Loucy (cell line): ENCODE measurements at regions not wholly inside any gene's neighbourhood (a gene's known extent, or its start where the extent isn't known, plus 50 kb on each side); places are given as distances from the start of the nearest gene placed in this dataset.

Experiments
- EZH2phosphoT487 ChIP-seq: fragments of 200-600 bp; IDR thresholded peaks from 2 replicates; pipeline ENCODE4 v1.6.1; 2018; ENCODE audit warnings: antibody characterized with exemption, mild to moderate bottlenecking, moderate library complexity, borderline replicate concordance
- TF ChIP-seq, protein P1 (sequence below): fragments of 200-600 bp; sonication (generic); conservative IDR thresholded peaks from 2 replicates; pipeline ENCODE4 v1.5.1; 2014; ENCODE audit warnings: mild to moderate bottlenecking, antibody characterized with exemption, low read length

GRCh38 chr4:79148369-79148768, 177.5 kb downstream of the NAA11 start:
- TF ChIP-seq, protein P1, sequence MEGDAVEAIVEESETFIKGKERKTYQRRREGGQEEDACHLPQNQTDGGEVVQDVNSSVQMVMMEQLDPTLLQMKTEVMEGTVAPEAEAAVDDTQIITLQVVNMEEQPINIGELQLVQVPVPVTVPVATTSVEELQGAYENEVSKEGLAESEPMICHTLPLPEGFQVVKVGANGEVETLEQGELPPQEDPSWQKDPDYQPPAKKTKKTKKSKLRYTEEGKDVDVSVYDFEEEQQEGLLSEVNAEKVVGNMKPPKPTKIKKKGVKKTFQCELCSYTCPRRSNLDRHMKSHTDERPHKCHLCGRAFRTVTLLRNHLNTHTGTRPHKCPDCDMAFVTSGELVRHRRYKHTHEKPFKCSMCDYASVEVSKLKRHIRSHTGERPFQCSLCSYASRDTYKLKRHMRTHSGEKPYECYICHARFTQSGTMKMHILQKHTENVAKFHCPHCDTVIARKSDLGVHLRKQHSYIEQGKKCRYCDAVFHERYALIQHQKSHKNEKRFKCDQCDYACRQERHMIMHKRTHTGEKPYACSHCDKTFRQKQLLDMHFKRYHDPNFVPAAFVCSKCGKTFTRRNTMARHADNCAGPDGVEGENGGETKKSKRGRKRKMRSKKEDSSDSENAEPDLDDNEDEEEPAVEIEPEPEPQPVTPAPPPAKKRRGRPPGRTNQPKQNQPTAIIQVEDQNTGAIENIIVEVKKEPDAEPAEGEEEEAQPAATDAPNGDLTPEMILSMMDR, result no peak
- no peak for TF ChIP-seq EZH2phosphoT487
